ENCODE measurements at regions not wholly inside any gene's neighbourhood (a gene's known extent, or its start where the extent isn't known, plus 50 kb on each side); places are given as distances from the start of the nearest gene placed in this dataset.
"Not testable (repeated sequence)": the region's sequence is repeated elsewhere in the genome, so short reads cannot be mapped to it uniquely, and the experiment has no call there.

- DNase-seq (ENCODE audit: low read depth) = no peak
- H3K4me3 ChIP-seq (ENCODE audit: low read depth, low read length) = no peak overlapping the region
- no peak for TF ChIP-seq CTCF (conservative IDR thresholded peaks at IDR 0.05; ENCODE audit: low read depth, low read length)
Measured at GRCh38 chr14:28999656-29000055, 233.1 kb downstream of the FOXG1 start.

GRCh38 chr14:29005647-29006046, 239.1 kb downstream of the FOXG1 start:
- DNase-seq (ENCODE audit: low read depth) = no peak
- TF ChIP-seq CTCF (conservative IDR thresholded peaks at IDR 0.05; ENCODE audit: low read depth, low read length) = no peak

GRCh38 chr14:29007990-29008389, 241.4 kb downstream of the FOXG1 start:
- no peak for DNase-seq (ENCODE audit: low read depth)
- no peak overlapping the region for H3K4me3 ChIP-seq (ENCODE audit: low read depth, low read length)
- TF ChIP-seq CTCF (conservative IDR thresholded peaks at IDR 0.05; ENCODE audit: low read depth, low read length) = no peak

More at GRCh38 chr14:29005647-29006046, 239.1 kb downstream of the FOXG1 start:
- H3K4me3 ChIP-seq (ENCODE audit: low read depth, low read length) = no peak overlapping the region

- no peak overlapping the region for H3K4me3 ChIP-seq (ENCODE audit: low read depth, low read length)
- no peak for DNase-seq (ENCODE audit: low read depth)
- peak; percentile 87 for TF ChIP-seq CTCF (conservative IDR thresholded peaks at IDR 0.05; ENCODE audit: low read depth, low read length)
Measured at GRCh38 chr14:29016050-29016900, 249.7 kb downstream of the FOXG1 start.

GRCh38 chr14:29023505-29023904, 256.9 kb downstream of the FOXG1 start:
- not testable (repeated sequence) for H3K4me3 ChIP-seq (ENCODE audit: low read depth, low read length)

GRCh38 chr14:29027441-29027840, 260.9 kb downstream of the FOXG1 start:
- not testable (repeated sequence) for H3K4me3 ChIP-seq (ENCODE audit: low read depth, low read length); DNase-seq (ENCODE audit: low read depth)

More at GRCh38 chr14:29023505-29023904, 256.9 kb downstream of the FOXG1 start:
- not testable (repeated sequence) for DNase-seq (ENCODE audit: low read depth)

- H3K4me3 ChIP-seq (ENCODE audit: low read depth, low read length); DNase-seq (ENCODE audit: low read depth): not testable (repeated sequence)
Measured at GRCh38 chr14:29027941-29028705, 261.5 kb downstream of the FOXG1 start.

- TF ChIP-seq CTCF (conservative IDR thresholded peaks at IDR 0.05; ENCODE audit: low read depth, low read length) = no peak
- H3K4me3 ChIP-seq (ENCODE audit: low read depth, low read length) = no peak overlapping the region
- no peak for DNase-seq (ENCODE audit: low read depth)
Measured at GRCh38 chr14:29028973-29029582, 262.5 kb downstream of the FOXG1 start.
